A549 (cell line): ENCODE measurements at regions not wholly inside any gene's neighbourhood (a gene's known extent, or its start where the extent isn't known, plus 50 kb on each side); places are given as distances from the start of the nearest gene placed in this dataset.

Source experiments
- ATAC-seq, 2 experiments: fragments of 200-7000 bp in 1 of 2; fragments of >200 bp in 1 of 2; cut with Nextera tagmentation in 1 of 2; cut with Tn5 transposase in 1 of 2; 3 replicates each; pipeline versions ENCODE4 v1.8.0 to v1.9.1; 2018 to 2020; ENCODE audit warnings: mild to moderate bottlenecking in 1 of 2, moderate library complexity in 1 of 2
- CTCF ChIA-PET: fragments of 300-600 bp; sonication (Branson Sonifier 250); formaldehyde crosslinking; extraction: SDS; loops from one replicate; lab custom pipeline; 2021; ENCODE audit warnings: antibody characterized with exemption, inconsistent platforms; lab: Yijun Ruan, JAX
- POLR2A ChIA-PET: fragments of 350-600 bp; formaldehyde crosslinking; extraction: SDS; loops from one replicate; lab custom pipeline; 2021; ENCODE audit warnings: antibody characterized with exemption, inconsistent platforms; lab: Yijun Ruan, JAX
- DNase-seq, 2 experiments: peaks; one replicate each; pipeline versions ENCODE4 v3.0.0 to v3.0.0-alpha.2; 2011 to 2016; ENCODE audit warnings: low read depth in 1 of 2, low spot score in 1 of 2
- FAIRE-seq: peaks from 2 replicates; lab custom pipeline; 2011; peaks lifted over from hg19 to GRCh38; lab: Jason Lieb, UNC
- H3K27ac ChIP-seq, 2 experiments: fragments of >200 bp; sonication (Bioruptor Twin); formaldehyde crosslinking; 3 replicates each; pipeline ENCODE4 v1.5.1; 2016 to 2017
- H3K4me1 ChIP-seq: fragments of >200 bp; sonication (Bioruptor Twin); formaldehyde crosslinking; 3 replicates; pipeline ENCODE4 v1.6.1; 2016
- H3K4me2 ChIP-seq: fragments of >200 bp; sonication (Bioruptor Twin); formaldehyde crosslinking; 3 replicates; pipeline ENCODE4 v1.6.1; 2016
- H3K4me3 ChIP-seq: fragments of >200 bp; sonication (Bioruptor Twin); formaldehyde crosslinking; 3 replicates; pipeline ENCODE4 v1.5.1; 2016
- H3K9me3 ChIP-seq: fragments of >200 bp; sonication (Bioruptor Twin); formaldehyde crosslinking; 3 replicates; pipeline ENCODE4 v1.6.1; 2016
- BCL3 ChIP-seq: fragments of >200 bp; sonication (Bioruptor Twin); formaldehyde crosslinking; IDR thresholded peaks from 3 replicates; pipeline ENCODE4 v1.6.1; 2016
- E2F6 ChIP-seq: IDR thresholded peaks from 2 replicates; pipeline ENCODE4 v1.6.1; 2012; ENCODE audit warnings: low read depth, borderline replicate concordance
- ELK1 ChIP-seq: fragments of 150-350 bp; IDR thresholded peaks from 2 replicates; pipeline ENCODE4 v1.6.1; 2014; ENCODE audit warnings: low read depth, mild to moderate bottlenecking, low read length
- EP300 ChIP-seq, 2 experiments: fragments of >200 bp; sonication (Bioruptor Twin); formaldehyde crosslinking; IDR thresholded peaks; 2 replicates in 1 of 2; 3 replicates in 1 of 2; pipeline ENCODE4 v1.6.1; 2016 to 2017
- FOSB ChIP-seq: fragments of 250-450 bp; sonication (Bioruptor Pico); IDR thresholded peaks from 2 replicates; pipeline ENCODE4 v1.5.0; 2020; ENCODE audit warnings: mild to moderate bottlenecking, moderate library complexity
- FOSL2 ChIP-seq, 2 experiments: fragments of 450-650 bp in 1 of 2; fragments of >200 bp in 1 of 2; sonication (Bioruptor Twin) in 1 of 2; formaldehyde crosslinking; IDR thresholded peaks; 2 replicates each; pipeline versions ENCODE4 v1.5.0 to v1.6.1; 2016 to 2020; ENCODE audit warnings: mild to moderate bottlenecking in 1 of 2, moderate library complexity in 1 of 2
- FOXS1 ChIP-seq: fragments of 250-450 bp; sonication (Bioruptor Pico); IDR thresholded peaks from 2 replicates; pipeline ENCODE4 v1.5.0; 2020; ENCODE audit warnings: mild to moderate bottlenecking, moderate library complexity
- HES2 ChIP-seq: fragments of >200 bp; sonication (Bioruptor Twin); formaldehyde crosslinking; IDR thresholded peaks from 2 replicates; pipeline ENCODE4 v1.6.1; 2016
- HEYL ChIP-seq: fragments of 250-450 bp; sonication (Bioruptor Pico); IDR thresholded peaks from 2 replicates; pipeline ENCODE4 v1.8.0; 2021; ENCODE audit warnings: mild to moderate bottlenecking, moderate library complexity
- MAX ChIP-seq: IDR thresholded peaks from 2 replicates; pipeline ENCODE4 v1.6.1; 2012
- MAZ ChIP-seq: fragments of 150-350 bp; IDR thresholded peaks from 2 replicates; pipeline ENCODE4 v1.6.1; 2014; ENCODE audit warnings: antibody characterized with exemption, low read depth, low read length, borderline replicate concordance
- PHF8 ChIP-seq: fragments of 200-600 bp; sonication (generic); IDR thresholded peaks from 2 replicates; pipeline ENCODE4 v1.6.1; 2016; ENCODE audit warnings: low read depth, mild to moderate bottlenecking, antibody characterized with exemption, moderate library complexity, borderline replicate concordance
- POLR2A ChIP-seq: IDR thresholded peaks from 2 replicates; pipeline ENCODE4 v1.6.1; 2012; ENCODE audit warnings: mild to moderate bottlenecking, low read length
- POLR2AphosphoS2 ChIP-seq: conservative IDR thresholded peaks from 2 replicates; pipeline ENCODE4 v1.6.1; 2012; ENCODE audit warnings: low read length, improper control_type of control experiment, inconsistent platforms
- RAD21 ChIP-seq, 2 experiments: fragments of >200 bp in 1 of 2; sonication (Bioruptor Twin) in 1 of 2; formaldehyde crosslinking in 1 of 2; IDR thresholded peaks in 1 of 2; conservative IDR thresholded peaks in 1 of 2; 2 replicates in 1 of 2; 3 replicates in 1 of 2; pipeline ENCODE4 v1.6.1; 2012 to 2018; ENCODE audit warnings: inconsistent platforms in 1 of 2
- RCOR1 ChIP-seq: fragments of 150-350 bp; IDR thresholded peaks from 2 replicates; pipeline ENCODE4 v1.6.1; 2014; ENCODE audit warnings: antibody characterized with exemption, low read length, low read depth
- REST ChIP-seq: fragments of 200-600 bp; sonication (generic); IDR thresholded peaks from 2 replicates; pipeline ENCODE4 v1.6.1; 2016; ENCODE audit warnings: antibody characterized with exemption, mild to moderate bottlenecking, moderate library complexity
- RNF2 ChIP-seq: fragments of 200-600 bp; sonication (generic); IDR thresholded peaks from 2 replicates; pipeline ENCODE4 v1.6.1; 2016; ENCODE audit warnings: low read depth, mild to moderate bottlenecking, antibody characterized with exemption, moderate library complexity, borderline replicate concordance
- SMC3 ChIP-seq: fragments of >200 bp; sonication (Bioruptor Twin); formaldehyde crosslinking; IDR thresholded peaks from 3 replicates; pipeline ENCODE4 v1.6.1; 2018; ENCODE audit warnings: inconsistent platforms
- USF2 ChIP-seq: fragments of 450-650 bp; IDR thresholded peaks from 2 replicates; pipeline ENCODE4 v1.6.1; 2014; ENCODE audit warnings: antibody characterized with exemption
- ZC3H11A ChIP-seq: fragments of 450-650 bp; IDR thresholded peaks from 2 replicates; pipeline ENCODE4 v1.6.1; 2014; ENCODE audit warnings: antibody characterized with exemption, mild to moderate bottlenecking
- ZFP36 ChIP-seq: fragments of 450-650 bp; IDR thresholded peaks from 2 replicates; pipeline ENCODE4 v1.6.1; 2014; ENCODE audit warnings: borderline replicate concordance; ENCODE audit not compliant: partially characterized antibody
- WGBS: methylation state at CpG from one replicate; pipeline ENCODE4 v1.1.6; 2017; ENCODE audit errors: missing lambda C conversion rate; 5-methylcytosine and 5-hydroxymethylcytosine counted together

GRCh38 chr10:129097776-129098330, 369.2 kb upstream of the MGMT start:
- DNase-seq = no peak
- no peak for ATAC-seq
- 27% methylated on average over 6 of the region's 6 CpGs for WGBS
- Histone ChIP-seq H3K27ac (no peak overlapping the region), H3K4me3 (no peak overlapping the region), H3K4me2 (no peak overlapping the region), H3K9me3 (no peaks in the 10 kb centered on the region), H3K4me1 (no peaks in the 10 kb centered on the region)
- no peak for FAIRE-seq
- no peak for TF ChIP-seq HES2
- TF ChIP-seq ELK1 = no peak
- TF ChIP-seq MAX = no peak
- TF ChIP-seq ZFP36 = no peak
- TF ChIP-seq BCL3 = no peak
- no peak for TF ChIP-seq E2F6
- TF ChIP-seq EP300 (IDR thresholded peaks at IDR 0.05) = no peak
- TF ChIP-seq POLR2AphosphoS2 = no peak
- TF ChIP-seq REST = no peak
- TF ChIP-seq RAD21 (conservative IDR thresholded peaks at IDR 0.05 in 1 of 2, IDR thresholded peaks at IDR 0.05 in 1 of 2) = no peak
- ChIA-PET CTCF (no interaction called here), POLR2A (no interaction called here)

GRCh38 chr10:129098517-129098916, 368.5 kb upstream of the MGMT start:
- ChIA-PET CTCF (no interaction called here), POLR2A (no interaction called here)
- DNase-seq (no peak), FAIRE-seq (no peak), ATAC-seq (no peak)
- no peak overlapping the region for H3K27ac ChIP-seq
- H3K4me3 ChIP-seq = no peak overlapping the region
- 20% methylated on average over 5 of the region's 5 CpGs for WGBS
- H3K4me1 ChIP-seq = no peaks in the 10 kb centered on the region
- H3K4me2 ChIP-seq = no peak overlapping the region
- no peak for TF ChIP-seq SMC3
- TF ChIP-seq ZC3H11A = no peak
- no peak for TF ChIP-seq PHF8
- no peak for TF ChIP-seq POLR2A
- no peak for TF ChIP-seq FOSL2 (IDR thresholded peaks at IDR 0.05)
- TF ChIP-seq FOSL2 (CRISPR knock-in tag; IDR thresholded peaks at IDR 0.05) = no peak
- no peak for TF ChIP-seq REST
- TF ChIP-seq RAD21 (conservative IDR thresholded peaks at IDR 0.05 in 1 of 2, IDR thresholded peaks at IDR 0.05 in 1 of 2) = no peak
- no peak for TF ChIP-seq RCOR1
- TF ChIP-seq FOSB (CRISPR knock-in tag) = no peak
- TF ChIP-seq MAZ = no peak
- TF ChIP-seq FOXS1 (CRISPR knock-in tag) = no peak
- no peak for TF ChIP-seq USF2
- no peak for TF ChIP-seq HEYL
- no peak for TF ChIP-seq RNF2
- TF ChIP-seq, all 56 proteins: peak for 0
- H3K9me3 ChIP-seq = no peaks in the 10 kb centered on the region
